ENCODE measurements at regions not wholly inside any gene's neighbourhood (a gene's known extent, or its start where the extent isn't known, plus 50 kb on each side); places are given as distances from the start of the nearest gene placed in this dataset.

GRCh38 chr4:30792601-30793000, 72.4 kb downstream of the PCDH7 start:
- Mint-ChIP-seq H3K27me3 (ENCODE audit: low read depth in 3 of 3) (no peaks in the 10 kb centered on the region), H3K27ac (no peak overlapping the region), H3K36me3 (no peaks in the 10 kb centered on the region), H3K9me3 (no peaks in the 10 kb centered on the region), H3K4me1 (no peaks in the 10 kb centered on the region), H3K4me3 (no peak overlapping the region)
- Histone ChIP-seq H2AFZ (ENCODE audit: insufficient read depth, low read depth, low read length, poor library complexity, severe bottlenecking) (no peak overlapping the region), H4K20me1 (ENCODE audit: insufficient read depth, low read length) (no peaks in the 10 kb centered on the region), H3K27me3 (ENCODE audit: control insufficient read depth in 2 of 2, insufficient read depth in 2 of 2, low read length in 2 of 2) (no peaks in the 10 kb centered on the region), H3K79me2 (ENCODE audit: insufficient read depth, low read length) (no peaks in the 10 kb centered on the region), H3K9me3 (replicated peaks in 1 of 2; ENCODE audit: control insufficient read depth in 1 of 2, insufficient read depth in 1 of 2, low read length in 2 of 2) (no peaks in the 10 kb centered on the region), H3K36me3 (replicated peaks in 1 of 2; ENCODE audit: control insufficient read depth in 1 of 2, insufficient read depth in 2 of 2, low read length in 2 of 2) (no peaks in the 10 kb centered on the region), H3K4me2 (replicated peaks; ENCODE audit: extremely low read depth, low read length, poor library complexity, severe bottlenecking) (no peak overlapping the region), H3K9ac (ENCODE audit: insufficient read depth, low read length, poor library complexity, severe bottlenecking) (no peak overlapping the region), H3K4me1 (ENCODE audit: control insufficient read depth in 1 of 2, insufficient read depth in 2 of 2, low read length in 2 of 2) (no peaks in the 10 kb centered on the region), H3K27ac (ENCODE audit: low read depth in 1 of 2, low read length in 2 of 2) (no peak overlapping the region), H3K4me3 (replicated peaks in 1 of 3; ENCODE audit: low read depth in 2 of 3, low read length in 3 of 3) (no peak overlapping the region)
- WGBS (ENCODE audit: insufficient coverage): 100% methylated on average over 1 of the region's 3 CpGs
- no peak for TF ChIP-seq CTCF (IDR thresholded peaks at IDR 0.05)
- intact Hi-C loops (cut with micrococcal nuclease): loop anchor here in 1 of 2 donors (5.0 kb wide), 1 partner anchor 230 kb away; no protein-coding TSS in a partner anchor
- no peak for DNase-seq

- no CpG with 5 or more reads among the region's 2 CpGs for WGBS (ENCODE audit: insufficient coverage)
- H3K27me3 Mint-ChIP-seq (ENCODE audit: low read depth in 3 of 3): no peaks in the 10 kb centered on the region
- intact Hi-C loops (cut with micrococcal nuclease): no loop called here
Observed at GRCh38 chr4:30801876-30802275, 81.7 kb downstream of the PCDH7 start.

More at GRCh38 chr4:30801876-30802275, 81.7 kb downstream of the PCDH7 start:
- Histone ChIP-seq H3K4me3 (replicated peaks in 1 of 3; ENCODE audit: low read depth in 2 of 3, low read length in 3 of 3) (no peak overlapping the region), H3K36me3 (replicated peaks in 1 of 2; ENCODE audit: control insufficient read depth in 1 of 2, insufficient read depth in 2 of 2, low read length in 2 of 2) (no peaks in the 10 kb centered on the region), H3K4me1 (ENCODE audit: control insufficient read depth in 1 of 2, insufficient read depth in 2 of 2, low read length in 2 of 2) (no peaks in the 10 kb centered on the region), H4K20me1 (ENCODE audit: insufficient read depth, low read length) (no peaks in the 10 kb centered on the region), H3K9me3 (replicated peaks in 1 of 2; ENCODE audit: control insufficient read depth in 1 of 2, insufficient read depth in 1 of 2, low read length in 2 of 2) (peaks cover 0 to 4% of the 10 kb centered on the region in 2 donors), H3K27me3 (ENCODE audit: control insufficient read depth in 2 of 2, insufficient read depth in 2 of 2, low read length in 2 of 2) (no peaks in the 10 kb centered on the region), H3K79me2 (ENCODE audit: insufficient read depth, low read length) (no peaks in the 10 kb centered on the region), H3K27ac (ENCODE audit: low read depth in 1 of 2, low read length in 2 of 2) (no peak overlapping the region), H3K9ac (ENCODE audit: insufficient read depth, low read length, poor library complexity, severe bottlenecking) (no peak overlapping the region), H3K4me2 (replicated peaks; ENCODE audit: extremely low read depth, low read length, poor library complexity, severe bottlenecking) (no peak overlapping the region), H2AFZ (ENCODE audit: insufficient read depth, low read depth, low read length, poor library complexity, severe bottlenecking) (no peak overlapping the region)
- no peak for DNase-seq
- no peaks in the 10 kb centered on the region for H3K4me1 Mint-ChIP-seq
- H3K27ac Mint-ChIP-seq: no peak overlapping the region
- no peak overlapping the region for H3K4me3 Mint-ChIP-seq
- H3K9me3 Mint-ChIP-seq: peaks cover 0 to 7% (median 2%) of the 10 kb centered on the region in 7 donors
- TF ChIP-seq CTCF (IDR thresholded peaks at IDR 0.05): no peak
- no peaks in the 10 kb centered on the region for H3K36me3 Mint-ChIP-seq
